ENCODE measurements at regions not wholly inside any gene's neighbourhood (a gene's known extent, or its start where the extent isn't known, plus 50 kb on each side); places are given as distances from the start of the nearest gene placed in this dataset.

DNA sequence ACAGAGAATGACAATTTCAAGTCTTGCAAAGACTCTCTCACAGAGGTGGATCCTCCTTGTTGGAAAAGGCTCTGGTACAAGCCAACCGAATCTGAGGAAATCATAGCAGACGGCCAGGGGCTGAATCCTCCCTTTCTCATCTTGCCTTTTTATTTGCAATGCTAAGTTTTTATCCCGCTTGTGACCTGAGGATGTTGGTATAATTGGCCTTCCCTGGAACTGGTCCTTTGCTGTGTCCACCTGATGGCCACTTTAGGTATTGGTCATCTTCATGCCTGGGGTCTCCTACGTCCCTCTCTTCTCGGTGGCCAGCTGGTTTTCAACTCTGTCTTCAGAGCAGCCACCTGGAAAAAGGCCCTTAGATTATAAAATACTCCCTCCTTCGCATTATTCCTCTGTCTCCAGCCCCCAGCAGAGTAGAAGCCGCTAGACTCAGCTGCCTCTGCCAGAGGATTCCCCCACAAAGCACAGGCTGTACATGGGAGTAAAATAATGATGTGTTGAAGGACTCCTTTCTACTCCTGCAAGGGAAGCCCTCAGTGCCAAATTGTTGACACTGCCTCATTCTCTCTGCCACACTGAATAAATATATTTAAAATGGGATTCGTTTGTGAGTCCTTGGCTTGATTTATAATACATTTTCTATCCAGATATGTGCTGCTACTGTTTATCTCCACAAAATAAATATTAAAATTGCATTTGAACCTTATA is 208.9 kb upstream of the CFAP20DC start:
- no peaks in the 10 kb centered on the region for H3K4me1 ChIP-seq (ENCODE audit: control insufficient read depth in 3 of 3, insufficient read depth in 2 of 3, low read depth in 1 of 3, low read length in 2 of 3)
- WGBS, 3 donors = 80 to 87% (median 86%) methylated on average over 8 of the region's 8 CpGs
- H3K27me3 ChIP-seq (ENCODE audit: control insufficient read depth in 3 of 3, insufficient read depth in 3 of 3, low read length in 3 of 3) = no peaks in the 10 kb centered on the region
- no peak overlapping the region for H3K4me3 ChIP-seq (ENCODE audit: low read depth in 1 of 3, low read length in 3 of 3)
- FAIRE-seq (no peak), DNase-seq (no peak)
- no peaks in the 10 kb centered on the region for H3K36me3 ChIP-seq (ENCODE audit: control insufficient read depth in 3 of 3, insufficient read depth in 2 of 3, low read depth in 1 of 3, low read length in 3 of 3)
- no peaks in the 10 kb centered on the region for H3K9me3 ChIP-seq (ENCODE audit: control insufficient read depth in 2 of 2, insufficient read depth in 1 of 2, low read depth in 1 of 2, low read length in 1 of 2)
- H3K27ac ChIP-seq (ENCODE audit: low read depth in 1 of 3, low read length in 2 of 3) = no peak overlapping the region

DNA sequence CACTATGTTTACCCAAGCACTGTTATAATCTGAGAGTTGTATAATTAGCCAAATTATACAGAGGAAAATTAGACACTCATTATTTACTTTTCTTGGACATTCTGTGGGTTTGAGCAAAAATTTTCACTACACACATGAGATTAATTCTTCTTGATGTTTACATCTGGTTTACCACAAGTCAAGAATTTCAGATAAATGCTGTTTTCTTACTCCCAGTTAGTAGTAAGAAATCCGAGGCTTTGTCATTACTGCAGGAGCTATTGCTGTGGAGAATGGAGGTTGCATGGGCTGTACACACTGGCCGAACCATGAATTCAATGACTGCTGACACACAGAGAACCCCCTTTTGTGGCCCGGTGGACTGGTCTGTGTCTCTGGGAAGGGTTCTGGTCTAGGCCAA is 207.7 kb upstream of the CFAP20DC start:
- no peaks in the 10 kb centered on the region for H3K36me3 ChIP-seq (ENCODE audit: control insufficient read depth in 3 of 3, insufficient read depth in 2 of 3, low read depth in 1 of 3, low read length in 3 of 3)
- H3K4me3 ChIP-seq (ENCODE audit: low read depth in 1 of 3, low read length in 3 of 3) = no peak overlapping the region
- no peaks in the 10 kb centered on the region for H3K9me3 ChIP-seq (ENCODE audit: control insufficient read depth in 2 of 2, insufficient read depth in 1 of 2, low read depth in 1 of 2, low read length in 1 of 2)
- no peaks in the 10 kb centered on the region for H3K4me1 ChIP-seq (ENCODE audit: control insufficient read depth in 3 of 3, insufficient read depth in 2 of 3, low read depth in 1 of 3, low read length in 2 of 3)
- WGBS, 3 donors = 70 to 79% (median 76%) methylated on average over 3 of the region's 3 CpGs
- FAIRE-seq (no peak), DNase-seq (no peak)
- H3K27ac ChIP-seq (ENCODE audit: low read depth in 1 of 3, low read length in 2 of 3) = no peak overlapping the region
- no peaks in the 10 kb centered on the region for H3K27me3 ChIP-seq (ENCODE audit: control insufficient read depth in 3 of 3, insufficient read depth in 3 of 3, low read length in 3 of 3)

DNA sequence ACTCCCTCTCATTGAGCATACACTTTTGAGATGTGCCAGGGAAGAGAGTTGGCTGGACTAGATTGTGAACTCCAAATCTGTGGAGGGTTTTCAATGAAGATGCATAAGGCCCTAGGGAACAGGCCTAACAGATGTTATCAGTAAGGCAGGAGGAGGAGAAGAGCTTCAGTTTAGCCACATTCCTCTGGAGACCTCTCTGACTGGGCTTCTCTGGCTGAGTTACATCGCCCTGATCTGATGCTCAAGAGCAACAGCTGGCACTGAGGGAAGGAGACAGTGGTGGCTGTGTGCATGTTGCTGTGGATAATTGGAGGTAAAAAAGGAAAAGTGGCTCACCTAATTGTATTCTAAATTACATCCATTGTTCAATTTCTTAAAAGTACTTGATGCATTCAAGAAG is 206.4 kb upstream of the CFAP20DC start:
- no peaks in the 10 kb centered on the region for H3K27me3 ChIP-seq (ENCODE audit: control insufficient read depth in 3 of 3, insufficient read depth in 3 of 3, low read length in 3 of 3)
- H3K4me1 ChIP-seq (ENCODE audit: control insufficient read depth in 3 of 3, insufficient read depth in 2 of 3, low read depth in 1 of 3, low read length in 2 of 3) = no peaks in the 10 kb centered on the region
- no peak overlapping the region for H3K4me3 ChIP-seq (ENCODE audit: low read depth in 1 of 3, low read length in 3 of 3)
- WGBS, 3 donors = 72 to 91% (median 75%) methylated on average over 1 of the region's 1 CpG
- H3K27ac ChIP-seq (ENCODE audit: low read depth in 1 of 3, low read length in 2 of 3) = no peak overlapping the region
- FAIRE-seq (no peak), DNase-seq (no peak)
- no peaks in the 10 kb centered on the region for H3K36me3 ChIP-seq (ENCODE audit: control insufficient read depth in 3 of 3, insufficient read depth in 2 of 3, low read depth in 1 of 3, low read length in 3 of 3)
- H3K9me3 ChIP-seq (ENCODE audit: control insufficient read depth in 2 of 2, insufficient read depth in 1 of 2, low read depth in 1 of 2, low read length in 1 of 2) = no peaks in the 10 kb centered on the region

DNA sequence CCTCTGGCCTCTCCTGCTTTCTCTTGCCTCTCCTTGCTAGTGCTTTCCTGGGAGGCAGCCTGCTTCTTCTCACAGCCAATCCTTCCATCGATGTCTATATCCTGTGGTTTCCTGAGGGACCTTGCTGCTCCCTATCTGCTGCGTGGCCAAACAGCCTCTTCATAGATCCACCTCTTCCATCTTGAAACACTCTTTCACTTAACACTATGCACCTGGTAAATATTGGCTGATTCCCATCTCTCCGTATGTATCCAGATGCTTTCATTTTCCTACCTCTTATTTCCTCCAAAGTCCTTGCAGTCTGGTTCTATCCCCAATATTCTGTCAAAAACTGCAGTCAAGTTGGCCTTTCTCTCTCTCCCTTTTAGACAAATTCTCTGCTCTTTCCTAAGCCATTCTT is 205.2 kb upstream of the CFAP20DC start:
- FAIRE-seq = no peak
- Histone ChIP-seq H3K36me3 (ENCODE audit: control insufficient read depth in 3 of 3, insufficient read depth in 2 of 3, low read depth in 1 of 3, low read length in 3 of 3) (no peaks in the 10 kb centered on the region), H3K4me1 (ENCODE audit: control insufficient read depth in 3 of 3, insufficient read depth in 2 of 3, low read depth in 1 of 3, low read length in 2 of 3) (no peaks in the 10 kb centered on the region), H3K27me3 (ENCODE audit: control insufficient read depth in 3 of 3, insufficient read depth in 3 of 3, low read length in 3 of 3) (no peaks in the 10 kb centered on the region), H3K4me3 (ENCODE audit: low read depth in 1 of 3, low read length in 3 of 3) (no peak overlapping the region), H3K9me3 (ENCODE audit: control insufficient read depth in 2 of 2, insufficient read depth in 1 of 2, low read depth in 1 of 2, low read length in 1 of 2) (no peaks in the 10 kb centered on the region), H3K27ac (ENCODE audit: low read depth in 1 of 3, low read length in 2 of 3) (no peak overlapping the region)
- 62 to 75% (median 68%) methylated on average over 3 of the region's 3 CpGs for WGBS, 3 donors
- no peak for DNase-seq

DNA sequence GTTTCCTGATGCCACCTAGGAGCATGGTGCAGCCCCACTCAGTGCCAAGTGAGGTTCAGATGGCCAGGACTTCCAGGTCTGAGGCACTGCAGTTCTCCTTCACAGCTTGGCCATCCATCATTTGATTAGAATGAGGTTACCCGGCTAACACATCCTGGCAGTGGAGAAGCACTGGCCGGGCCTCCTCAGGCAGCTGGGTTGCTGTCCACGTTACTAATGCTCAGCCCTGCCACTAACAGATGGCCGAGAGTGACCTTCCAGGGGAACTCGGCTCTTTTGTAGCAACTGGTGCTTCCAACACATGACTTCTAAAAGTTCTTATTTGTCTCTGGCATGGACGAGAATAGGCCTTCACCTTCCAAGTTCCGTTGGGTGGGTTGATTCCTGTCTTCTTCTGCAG is 204.6 kb upstream of the CFAP20DC start:
- no peaks in the 10 kb centered on the region for H3K36me3 ChIP-seq (ENCODE audit: control insufficient read depth in 3 of 3, insufficient read depth in 2 of 3, low read depth in 1 of 3, low read length in 3 of 3)
- no peak for FAIRE-seq
- DNase-seq = no peak
- no peak overlapping the region for H3K4me3 ChIP-seq (ENCODE audit: low read depth in 1 of 3, low read length in 3 of 3)
- H3K27ac ChIP-seq (ENCODE audit: low read depth in 1 of 3, low read length in 2 of 3) = no peak overlapping the region
- H3K4me1 ChIP-seq (ENCODE audit: control insufficient read depth in 3 of 3, insufficient read depth in 2 of 3, low read depth in 1 of 3, low read length in 2 of 3) = no peaks in the 10 kb centered on the region
- no peaks in the 10 kb centered on the region for H3K9me3 ChIP-seq (ENCODE audit: control insufficient read depth in 2 of 2, insufficient read depth in 1 of 2, low read depth in 1 of 2, low read length in 1 of 2)
- 75 to 84% (median 82%) methylated on average over 7 of the region's 7 CpGs for WGBS, 3 donors
- H3K27me3 ChIP-seq (ENCODE audit: control insufficient read depth in 3 of 3, insufficient read depth in 3 of 3, low read length in 3 of 3) = no peaks in the 10 kb centered on the region

DNA sequence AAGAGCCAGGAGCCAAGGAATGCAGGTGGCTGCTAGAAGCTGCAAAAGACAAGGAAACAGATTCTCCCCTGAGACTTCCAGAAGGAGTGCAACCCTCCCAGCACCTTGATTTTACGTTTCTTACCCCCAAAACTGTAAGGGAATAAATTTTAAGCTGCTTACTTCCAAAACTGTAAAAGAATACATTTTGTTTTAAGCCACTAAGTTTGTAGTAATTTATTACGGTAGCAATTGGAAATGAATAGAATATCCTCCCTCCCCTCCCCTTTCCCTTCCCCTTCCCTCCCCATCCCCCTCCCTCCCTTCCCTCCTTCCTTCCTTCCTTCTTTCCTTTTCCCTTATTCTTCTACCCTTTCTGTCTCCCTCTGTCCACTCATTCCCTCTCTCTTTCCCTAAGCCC is 203.7 kb upstream of the CFAP20DC start:
- H3K4me1 ChIP-seq (ENCODE audit: control insufficient read depth in 3 of 3, insufficient read depth in 2 of 3, low read depth in 1 of 3, low read length in 2 of 3) = no peaks in the 10 kb centered on the region
- no peaks in the 10 kb centered on the region for H3K27me3 ChIP-seq (ENCODE audit: control insufficient read depth in 3 of 3, insufficient read depth in 3 of 3, low read length in 3 of 3)
- DNase-seq (no peak), FAIRE-seq (no peak)
- no peak overlapping the region for H3K27ac ChIP-seq (ENCODE audit: low read depth in 1 of 3, low read length in 2 of 3)
- no peaks in the 10 kb centered on the region for H3K9me3 ChIP-seq (ENCODE audit: control insufficient read depth in 2 of 2, insufficient read depth in 1 of 2, low read depth in 1 of 2, low read length in 1 of 2)
- no peak overlapping the region for H3K4me3 ChIP-seq (ENCODE audit: low read depth in 1 of 3, low read length in 3 of 3)
- H3K36me3 ChIP-seq (ENCODE audit: control insufficient read depth in 3 of 3, insufficient read depth in 2 of 3, low read depth in 1 of 3, low read length in 3 of 3) = no peaks in the 10 kb centered on the region
- WGBS, 3 donors = 67 to 86% (median 70%) methylated on average over 2 of the region's 2 CpGs

DNA sequence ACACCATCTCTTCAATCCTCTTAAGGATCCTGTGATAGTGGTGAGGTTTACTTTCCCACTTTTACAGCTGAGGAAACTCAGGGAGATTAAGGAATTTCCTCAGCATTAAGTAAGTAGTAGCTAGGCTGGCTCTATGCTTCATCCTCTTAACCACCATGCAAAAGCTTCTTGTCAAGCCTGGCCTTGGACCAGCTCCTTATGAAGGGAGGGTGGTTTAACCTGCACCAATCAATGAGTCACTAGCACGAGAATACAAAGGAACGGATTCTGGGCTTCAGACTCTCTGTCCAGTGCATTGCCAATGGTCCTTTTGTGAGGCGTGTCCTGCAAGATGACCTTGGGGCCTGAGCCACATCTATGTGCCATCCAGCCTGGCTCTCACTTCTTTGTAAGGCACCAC is 202.0 kb upstream of the CFAP20DC start:
- 68 to 87% (median 74%) methylated on average over 3 of the region's 3 CpGs for WGBS, 3 donors
- Histone ChIP-seq H3K27ac (ENCODE audit: low read depth in 1 of 3, low read length in 2 of 3) (no peak overlapping the region), H3K4me3 (ENCODE audit: low read depth in 1 of 3, low read length in 3 of 3) (no peak overlapping the region), H3K27me3 (ENCODE audit: control insufficient read depth in 3 of 3, insufficient read depth in 3 of 3, low read length in 3 of 3) (no peaks in the 10 kb centered on the region), H3K4me1 (ENCODE audit: control insufficient read depth in 3 of 3, insufficient read depth in 2 of 3, low read depth in 1 of 3, low read length in 2 of 3) (no peaks in the 10 kb centered on the region), H3K9me3 (ENCODE audit: control insufficient read depth in 2 of 2, insufficient read depth in 1 of 2, low read depth in 1 of 2, low read length in 1 of 2) (no peaks in the 10 kb centered on the region), H3K36me3 (ENCODE audit: control insufficient read depth in 3 of 3, insufficient read depth in 2 of 3, low read depth in 1 of 3, low read length in 3 of 3) (no peaks in the 10 kb centered on the region)
- DNase-seq (no peak), FAIRE-seq (no peak)

DNA sequence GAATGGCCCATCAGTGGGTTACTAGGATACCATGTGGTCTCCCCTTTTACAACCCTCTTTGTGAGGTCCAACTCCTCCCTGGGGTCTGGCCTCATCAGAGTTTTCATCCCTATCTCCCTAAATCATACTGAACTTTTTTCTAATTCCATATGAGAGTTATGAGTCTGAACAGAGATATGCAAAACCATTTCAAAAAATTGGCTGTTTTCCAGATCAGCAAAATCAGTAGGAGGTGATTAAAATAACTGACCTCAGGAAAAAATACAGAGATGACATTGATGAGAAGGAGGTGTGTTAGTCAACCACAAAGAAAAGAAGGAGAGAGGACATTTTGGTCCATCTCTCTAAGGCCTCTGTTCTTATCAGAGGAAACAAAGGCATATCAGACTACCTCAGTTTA is 200.8 kb upstream of the CFAP20DC start:
- no peaks in the 10 kb centered on the region for H3K4me1 ChIP-seq (ENCODE audit: control insufficient read depth in 3 of 3, insufficient read depth in 2 of 3, low read depth in 1 of 3, low read length in 2 of 3)
- H3K27me3 ChIP-seq (ENCODE audit: control insufficient read depth in 3 of 3, insufficient read depth in 3 of 3, low read length in 3 of 3) = no peaks in the 10 kb centered on the region
- H3K9me3 ChIP-seq (ENCODE audit: control insufficient read depth in 2 of 2, insufficient read depth in 1 of 2, low read depth in 1 of 2, low read length in 1 of 2) = no peaks in the 10 kb centered on the region
- FAIRE-seq = no peak
- no peak overlapping the region for H3K27ac ChIP-seq (ENCODE audit: low read depth in 1 of 3, low read length in 2 of 3)
- DNase-seq = no peak
- no peaks in the 10 kb centered on the region for H3K36me3 ChIP-seq (ENCODE audit: control insufficient read depth in 3 of 3, insufficient read depth in 2 of 3, low read depth in 1 of 3, low read length in 3 of 3)
- no peak overlapping the region for H3K4me3 ChIP-seq (ENCODE audit: low read depth in 1 of 3, low read length in 3 of 3)

DNA sequence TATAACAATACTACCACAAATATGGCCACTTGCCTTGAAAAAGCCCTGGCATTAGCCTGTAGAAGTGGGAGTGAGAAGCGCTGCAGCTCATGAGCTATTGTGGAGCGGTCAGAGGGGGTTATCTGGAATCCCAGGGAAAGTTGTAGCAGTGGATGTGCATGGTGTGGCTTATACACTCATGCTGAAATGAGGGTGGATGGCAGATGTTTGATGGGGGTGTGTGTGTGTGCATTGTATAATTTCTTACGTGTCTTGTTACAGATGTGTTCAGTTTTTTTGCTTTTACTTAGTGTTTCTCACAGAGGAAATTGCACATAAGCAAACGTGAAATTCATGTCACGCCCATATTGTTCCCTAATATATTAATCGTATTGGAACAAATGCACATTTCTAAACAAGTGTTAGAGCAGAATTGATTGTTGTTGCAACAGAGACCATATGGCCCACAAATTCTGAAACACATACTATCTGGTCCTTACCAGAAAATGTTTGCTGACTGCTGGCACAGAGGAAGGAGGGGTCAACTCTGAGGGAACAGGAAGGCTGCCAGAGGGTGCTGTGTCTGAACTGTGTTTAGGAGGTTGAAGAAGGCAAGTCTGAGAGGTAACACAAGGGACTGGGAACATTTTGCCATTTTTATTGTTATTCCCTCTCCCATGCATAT is 200.0 kb upstream of the CFAP20DC start:
- FAIRE-seq = no peak

More for the DNA sequence above, 200.0 kb upstream of the CFAP20DC start:
- no peaks in the 10 kb centered on the region for H3K36me3 ChIP-seq (ENCODE audit: control insufficient read depth in 3 of 3, insufficient read depth in 2 of 3, low read depth in 1 of 3, low read length in 3 of 3)
- H3K27me3 ChIP-seq (ENCODE audit: control insufficient read depth in 3 of 3, insufficient read depth in 3 of 3, low read length in 3 of 3) = no peaks in the 10 kb centered on the region
- DNase-seq = no peak
- no peak overlapping the region for H3K27ac ChIP-seq (ENCODE audit: low read depth in 1 of 3, low read length in 2 of 3)
- no peak overlapping the region for H3K4me3 ChIP-seq (ENCODE audit: low read depth in 1 of 3, low read length in 3 of 3)
- 72 to 79% (median 78%) methylated on average over 6 of the region's 6 CpGs for WGBS, 3 donors
- no peaks in the 10 kb centered on the region for H3K9me3 ChIP-seq (ENCODE audit: control insufficient read depth in 2 of 2, insufficient read depth in 1 of 2, low read depth in 1 of 2, low read length in 1 of 2)
- no peaks in the 10 kb centered on the region for H3K4me1 ChIP-seq (ENCODE audit: control insufficient read depth in 3 of 3, insufficient read depth in 2 of 3, low read depth in 1 of 3, low read length in 2 of 3)

Measured in small intestine (tissue), 7 donors.